ENCODE measurements at regions not wholly inside any gene's neighbourhood (a gene's known extent, or its start where the extent isn't known, plus 50 kb on each side); places are given as distances from the start of the nearest gene placed in this dataset.

DNA sequence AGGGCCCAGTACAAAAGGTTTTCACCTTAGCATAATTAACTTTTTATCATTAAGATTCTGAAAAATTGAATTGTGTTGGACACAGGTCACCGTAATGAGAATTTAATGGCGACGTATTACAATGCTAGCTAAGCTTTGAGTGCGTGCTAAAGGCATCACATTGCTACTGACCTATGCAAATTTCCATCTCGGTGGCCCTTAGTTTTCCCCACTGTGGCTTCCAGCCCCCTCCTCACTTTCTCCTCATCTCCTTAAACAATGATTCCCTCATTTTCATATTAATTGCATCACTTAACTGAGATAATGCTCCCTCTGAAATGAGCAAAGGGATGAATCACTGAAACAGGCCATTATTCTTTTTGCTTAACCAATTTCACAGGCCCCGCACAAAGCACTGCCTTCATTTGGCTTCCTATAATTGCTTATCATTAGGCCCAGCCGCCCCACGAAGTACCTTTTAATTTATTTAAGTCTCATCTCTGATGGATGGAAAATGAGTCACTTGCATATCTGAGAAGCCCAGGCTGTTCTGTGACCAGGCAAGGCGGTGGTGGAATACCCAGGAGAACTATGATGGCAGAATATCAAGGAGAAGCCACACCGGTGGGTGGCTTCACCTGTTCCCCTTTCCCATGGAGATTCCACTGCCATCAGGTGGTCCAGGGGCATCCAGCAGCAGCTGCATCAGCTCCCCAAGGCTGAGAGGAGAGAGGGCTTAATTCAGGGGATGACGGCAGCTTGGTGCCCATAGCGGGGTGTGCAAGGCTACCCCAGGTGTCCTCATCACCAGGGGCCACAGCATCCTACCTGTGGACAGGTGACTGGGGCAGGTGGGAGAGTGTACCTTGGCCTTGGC is 223.8 kb upstream of the BOD1L1 start:
- intact Hi-C loops (cut with DNase I; ENCODE audit: low total_unique reads), result no loop called here
- Histone ChIP-seq H3K4me1 (no peaks in the 10 kb centered on the region), H3K9me3 (no peaks in the 10 kb centered on the region), H3K27me3 (no peaks in the 10 kb centered on the region), H3K27ac (no peak overlapping the region), H3K4me3 (no peak overlapping the region), H3K36me3 (no peaks in the 10 kb centered on the region)
- TF ChIP-seq, protein P1, sequence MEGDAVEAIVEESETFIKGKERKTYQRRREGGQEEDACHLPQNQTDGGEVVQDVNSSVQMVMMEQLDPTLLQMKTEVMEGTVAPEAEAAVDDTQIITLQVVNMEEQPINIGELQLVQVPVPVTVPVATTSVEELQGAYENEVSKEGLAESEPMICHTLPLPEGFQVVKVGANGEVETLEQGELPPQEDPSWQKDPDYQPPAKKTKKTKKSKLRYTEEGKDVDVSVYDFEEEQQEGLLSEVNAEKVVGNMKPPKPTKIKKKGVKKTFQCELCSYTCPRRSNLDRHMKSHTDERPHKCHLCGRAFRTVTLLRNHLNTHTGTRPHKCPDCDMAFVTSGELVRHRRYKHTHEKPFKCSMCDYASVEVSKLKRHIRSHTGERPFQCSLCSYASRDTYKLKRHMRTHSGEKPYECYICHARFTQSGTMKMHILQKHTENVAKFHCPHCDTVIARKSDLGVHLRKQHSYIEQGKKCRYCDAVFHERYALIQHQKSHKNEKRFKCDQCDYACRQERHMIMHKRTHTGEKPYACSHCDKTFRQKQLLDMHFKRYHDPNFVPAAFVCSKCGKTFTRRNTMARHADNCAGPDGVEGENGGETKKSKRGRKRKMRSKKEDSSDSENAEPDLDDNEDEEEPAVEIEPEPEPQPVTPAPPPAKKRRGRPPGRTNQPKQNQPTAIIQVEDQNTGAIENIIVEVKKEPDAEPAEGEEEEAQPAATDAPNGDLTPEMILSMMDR (IDR thresholded peaks at IDR 0.05), result no peak
- no peak for DNase-seq

DNA sequence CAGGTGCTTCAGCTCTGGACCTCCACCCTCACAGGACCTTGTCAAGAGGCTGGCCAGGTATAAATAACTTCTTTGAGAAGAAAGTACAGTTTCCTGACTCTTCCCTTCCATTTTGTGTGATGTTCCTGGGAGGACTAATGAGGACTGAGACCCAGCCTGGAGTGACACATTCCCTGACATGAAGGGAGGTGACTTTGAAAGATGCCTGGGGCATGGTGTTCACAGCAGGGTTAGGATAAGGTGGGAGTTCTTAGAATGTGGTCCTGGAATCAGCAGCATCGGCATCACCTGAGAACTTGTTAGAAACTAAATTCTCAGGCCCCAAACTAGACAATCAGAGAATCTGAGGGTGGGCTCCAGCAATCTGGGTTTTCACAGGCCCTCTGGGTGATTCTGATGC is 224.9 kb upstream of the BOD1L1 start:
- Histone ChIP-seq H3K4me1 (no peaks in the 10 kb centered on the region), H3K4me3 (no peak overlapping the region), H3K27me3 (no peaks in the 10 kb centered on the region), H3K27ac (no peak overlapping the region), H3K9me3 (no peaks in the 10 kb centered on the region), H3K36me3 (no peaks in the 10 kb centered on the region)
- TF ChIP-seq, protein P1 (IDR thresholded peaks at IDR 0.05), result no peak
- intact Hi-C loops (cut with DNase I; ENCODE audit: low total_unique reads), result no loop called here
- DNase-seq, result no peak

DNA sequence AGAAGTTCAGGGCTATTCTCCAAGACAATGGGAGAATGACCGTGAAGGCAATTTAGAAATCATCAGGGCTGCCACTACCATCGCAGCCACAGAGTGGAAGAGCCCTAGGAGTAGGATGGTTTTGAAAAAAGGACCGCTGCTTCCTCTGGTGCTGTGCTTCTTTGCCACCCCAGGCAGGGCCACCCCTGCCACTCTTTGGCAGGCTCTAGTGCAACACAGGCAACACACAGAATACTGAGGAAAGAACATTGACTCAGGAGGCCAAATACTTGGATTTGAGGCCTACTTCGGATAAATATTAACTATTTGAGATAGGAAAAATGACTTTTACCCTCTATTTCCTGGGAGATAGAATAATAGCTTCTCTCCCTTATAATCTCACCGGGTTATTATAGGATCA is 228.9 kb upstream of the BOD1L1 start:
- no peaks in the 10 kb centered on the region for H3K4me1 ChIP-seq
- DNase-seq, result no peak
- no peaks in the 10 kb centered on the region for H3K27me3 ChIP-seq
- TF ChIP-seq, protein P1 (IDR thresholded peaks at IDR 0.05), result no peak
- no peak overlapping the region for H3K27ac ChIP-seq
- intact Hi-C loops (cut with DNase I; ENCODE audit: low total_unique reads), result no loop called here
- no peaks in the 10 kb centered on the region for H3K36me3 ChIP-seq
- no peak overlapping the region for H3K4me3 ChIP-seq
- H3K9me3 ChIP-seq, result no peaks in the 10 kb centered on the region

DNA sequence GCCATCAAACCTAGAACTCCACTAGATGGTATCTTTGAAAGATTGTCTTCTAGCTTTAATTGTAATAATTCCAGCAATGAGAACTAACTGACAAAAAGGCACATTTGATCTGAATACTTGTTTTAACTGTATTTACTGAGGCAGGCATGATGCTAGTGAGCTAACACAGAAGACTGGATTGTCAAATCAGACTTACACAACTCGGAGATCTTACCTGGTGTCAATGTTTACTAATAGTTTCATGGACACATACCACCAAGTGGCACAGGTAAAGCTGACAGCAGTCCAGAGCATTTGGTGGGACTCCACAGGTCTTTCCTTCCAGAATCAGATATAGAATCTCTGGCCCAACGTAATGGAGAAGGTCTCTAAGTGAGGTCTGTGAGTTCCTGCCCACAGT is 229.9 kb upstream of the BOD1L1 start:
- no peaks in the 10 kb centered on the region for H3K27me3 ChIP-seq
- H3K9me3 ChIP-seq, result peaks cover 0 to 4% (median 0%) of the 10 kb centered on the region in 3 donors
- no peak for DNase-seq
- TF ChIP-seq, protein P1 (IDR thresholded peaks at IDR 0.05), result no peak
- no peaks in the 10 kb centered on the region for H3K4me1 ChIP-seq
- no peaks in the 10 kb centered on the region for H3K36me3 ChIP-seq
- no peak overlapping the region for H3K4me3 ChIP-seq
- H3K27ac ChIP-seq, result no peak overlapping the region
- intact Hi-C loops (cut with DNase I; ENCODE audit: low total_unique reads), result no loop called here

DNA sequence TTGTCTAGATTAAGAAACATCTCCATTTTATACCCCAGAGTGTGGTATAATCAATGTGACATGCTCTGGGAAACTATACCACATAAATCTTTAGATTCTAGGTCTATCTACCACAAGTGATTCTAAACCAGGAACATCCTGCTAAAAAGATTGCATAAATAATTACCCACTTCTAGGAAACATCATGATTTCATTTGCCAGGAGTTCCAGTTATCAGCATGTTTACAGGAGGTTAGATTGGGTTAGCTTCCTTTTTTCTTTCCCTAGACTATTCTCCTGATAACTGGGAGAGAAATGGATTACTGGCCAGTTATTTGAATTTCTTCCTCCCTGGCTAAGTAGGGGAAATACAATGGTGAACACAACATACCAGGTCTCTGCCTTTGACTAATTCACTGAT is 230.3 kb upstream of the BOD1L1 start:
- DNase-seq, result no peak
- no peaks in the 10 kb centered on the region for H3K4me1 ChIP-seq
- no peaks in the 10 kb centered on the region for H3K36me3 ChIP-seq
- intact Hi-C loops (cut with DNase I; ENCODE audit: low total_unique reads), result no loop called here
- TF ChIP-seq, protein P1 (IDR thresholded peaks at IDR 0.05), result no peak
- H3K4me3 ChIP-seq, result no peak overlapping the region
- H3K27ac ChIP-seq, result no peak overlapping the region
- peaks cover 0 to 4% (median 0%) of the 10 kb centered on the region in 3 donors for H3K9me3 ChIP-seq
- no peaks in the 10 kb centered on the region for H3K27me3 ChIP-seq

Measured in tibial artery (tissue), 4 donors.